K562 (cell line): ENCODE measurements at regions not wholly inside any gene's neighbourhood (a gene's known extent, or its start where the extent isn't known, plus 50 kb on each side); places are given as distances from the start of the nearest gene placed in this dataset.

Source experiments
- HMG20B ChIP-seq: fragments of 250-450 bp; sonication (Bioruptor Pico); IDR thresholded peaks from 2 replicates; pipeline ENCODE4 v1.5.0; 2021; ENCODE audit warnings: mild to moderate bottlenecking
- MAFF ChIP-seq: IDR thresholded peaks from 2 replicates; pipeline ENCODE4 v1.6.1; 2012; ENCODE audit warnings: low read length, improper control_type of control experiment
- NR3C1 ChIP-seq: sonication (generic); formaldehyde crosslinking; IDR thresholded peaks from 2 replicates; pipeline ENCODE4 v1.8.1; 2022; ENCODE audit warnings: missing genetic modification reagents
- RERE ChIP-seq: sonication (generic); formaldehyde crosslinking; IDR thresholded peaks from 2 replicates; pipeline ENCODE4 v1.8.0; 2023; ENCODE audit warnings: missing genetic modification reagents, mild to moderate bottlenecking, borderline replicate concordance
- SMC3 ChIP-seq: conservative IDR thresholded peaks from 2 replicates; pipeline ENCODE4 v1.6.1; 2011; ENCODE audit warnings: low read depth, low read length, improper control_type of control experiment; ENCODE audit not compliant: insufficient read depth
- TBL1XR1 ChIP-seq, 2 experiments: IDR thresholded peaks; 2 replicates each; pipeline ENCODE4 v1.6.1; 2012; ENCODE audit warnings: improper control_type of control experiment in 2 of 2, low read length in 2 of 2, mild to moderate bottlenecking in 1 of 2
- THRB ChIP-seq: fragments of 450-650 bp; formaldehyde crosslinking; conservative IDR thresholded peaks from 2 replicates; pipeline ENCODE4 v1.4.0; 2022; ENCODE audit warnings: mild to moderate bottlenecking, missing genetic modification characterization
- ZBTB40 ChIP-seq, 2 experiments: fragments of 450-650 bp in 1 of 2; sonication (generic) in 1 of 2; formaldehyde crosslinking in 1 of 2; IDR thresholded peaks; 2 replicates each; pipeline versions ENCODE4 v1.7.1 to v1.9.0; 2016 to 2022; ENCODE audit warnings: inconsistent platforms in 1 of 2, mild to moderate bottlenecking in 1 of 2, missing genetic modification reagents in 1 of 2
- ZBTB9 ChIP-seq: fragments of 450-650 bp; formaldehyde crosslinking; IDR thresholded peaks from 2 replicates; pipeline ENCODE4 v1.4.0; 2020; ENCODE audit warnings: mild to moderate bottlenecking, moderate library complexity

GRCh38 chr11:86176165-86176884 is 68.2 kb upstream of the EED start (continued):
- TF ChIP-seq ZBTB40 (IDR thresholded peaks at IDR 0.05) (no peak; the same call in 1 of the 2 replicates), ZBTB40 (CRISPR knock-in tag; IDR thresholded peaks at IDR 0.05) (no peak), ZBTB9 (no peak), RERE (CRISPR knock-in tag) (no peak), MAFF (peak; percentile 87), TBL1XR1 (IDR thresholded peaks at IDR 0.05; ENCODE audit: low read length in 2 of 2) (peak in 1 of 2 experiments; percentile 93; a peak in 2 of 4 replicates), HMG20B (CRISPR knock-in tag) (no peak), NR3C1 (CRISPR knock-in tag) (no peak), THRB (CRISPR knock-in tag) (peak; percentile 59; the same call in 1 of the 2 replicates), SMC3 (no peak)
